ENCODE measurements at regions not wholly inside any gene's neighbourhood (a gene's known extent, or its start where the extent isn't known, plus 50 kb on each side); places are given as distances from the start of the nearest gene placed in this dataset.

DNA sequence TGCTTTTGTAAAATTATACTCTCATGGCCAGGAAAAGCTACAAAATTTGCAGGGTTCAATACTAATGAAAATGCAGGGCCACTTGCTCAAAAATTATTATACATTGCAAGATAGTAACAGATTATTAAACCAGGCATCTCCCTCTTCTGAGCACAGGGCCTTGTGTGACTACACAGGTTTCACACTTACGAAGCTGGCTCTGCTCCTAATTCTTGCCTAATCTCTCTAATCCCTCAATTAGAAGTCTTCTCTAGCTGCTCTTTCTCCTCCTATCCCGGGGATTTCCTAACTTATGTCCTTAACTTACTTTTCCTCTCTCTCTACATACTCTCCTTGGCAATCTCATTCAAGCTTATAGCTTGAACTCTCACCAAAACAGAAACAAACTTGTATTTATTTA lies 168.3 kb downstream of the AREG start:
- no peak for DNase-seq (ENCODE audit: low read depth in 2 of 3, low spot score in 1 of 3)

GRCh38 chr4:74615411-74615810 lies 170.5 kb downstream of the AREG start:
- DNase-seq (ENCODE audit: low read depth in 2 of 3, low spot score in 1 of 3) = no peak

- DNase-seq (ENCODE audit: low read depth in 2 of 3, low spot score in 1 of 3) = no peak
Observed at GRCh38 chr4:74618166-74618565, 173.2 kb downstream of the AREG start.

GRCh38 chr4:74618659-74619058 lies 173.7 kb downstream of the AREG start:
- no peak for DNase-seq (ENCODE audit: low read depth in 2 of 3, low spot score in 1 of 3)

GRCh38 chr4:74619931-74620702 lies 174.2 kb downstream of the BTC start:
- no peak for DNase-seq (ENCODE audit: low read depth in 2 of 3, low spot score in 1 of 3)

DNA sequence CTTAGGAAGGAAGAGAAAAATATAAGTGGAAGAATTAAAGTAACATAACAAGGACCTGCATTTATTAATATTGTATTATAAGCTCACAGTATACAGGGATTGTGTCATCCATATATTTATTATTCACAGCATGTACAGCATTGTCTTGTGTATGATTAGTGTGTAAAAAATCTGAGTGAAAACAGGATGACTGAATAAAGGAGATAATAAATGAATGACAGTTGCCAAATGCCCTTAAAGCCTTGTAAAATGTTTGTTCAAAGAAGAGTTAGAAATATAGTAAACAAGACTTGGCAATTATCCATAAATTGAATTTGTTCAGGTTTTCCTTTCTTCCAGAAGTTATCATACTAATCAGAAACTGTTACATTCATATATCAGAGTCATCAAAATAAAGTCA lies 172.7 kb downstream of the BTC start:
- no peak for DNase-seq (ENCODE audit: low read depth in 2 of 3, low spot score in 1 of 3)

GRCh38 chr4:74623041-74623440 lies 171.3 kb downstream of the BTC start:
- no peak for DNase-seq (ENCODE audit: low read depth in 2 of 3, low spot score in 1 of 3)

DNA sequence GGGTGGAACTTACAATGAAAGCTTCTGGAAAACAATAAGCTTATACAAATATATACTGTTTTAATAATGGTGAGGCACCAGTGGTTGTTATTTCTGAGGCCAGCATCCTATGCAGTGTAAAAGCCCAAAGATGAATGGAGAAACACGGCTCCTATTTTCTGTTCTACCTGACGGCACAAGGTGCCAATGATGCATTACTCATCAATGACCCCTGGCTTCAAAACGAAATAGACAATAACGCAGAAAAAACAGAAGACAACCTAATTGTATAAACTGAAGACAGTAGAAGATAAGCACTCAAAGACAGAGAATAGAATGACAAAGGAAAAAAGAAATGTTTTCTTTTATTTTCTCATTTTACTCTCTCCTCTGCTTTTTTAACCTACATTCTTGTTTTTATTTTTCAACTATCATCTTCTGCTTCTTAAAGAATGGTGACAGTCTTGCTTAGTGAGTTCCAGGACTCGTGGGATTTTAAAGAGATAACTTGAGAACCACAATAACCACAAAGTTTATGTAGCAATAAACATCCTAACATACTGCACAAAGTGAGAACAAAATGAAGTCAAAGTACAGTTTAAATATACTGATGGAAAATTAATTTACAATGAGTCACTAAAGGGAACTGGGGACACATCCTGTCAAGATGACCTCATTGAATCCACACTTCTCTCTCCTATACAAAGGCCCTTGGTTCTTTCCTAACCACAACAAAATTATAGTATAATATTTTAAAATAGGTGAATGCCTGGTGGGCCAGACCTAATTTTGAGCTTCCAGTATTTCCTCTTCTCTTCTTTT lies 169.8 kb downstream of the BTC start:
- DNase-seq (ENCODE audit: low read depth in 2 of 3, low spot score in 1 of 3) = no peak

- DNase-seq (ENCODE audit: low read depth in 2 of 3, low spot score in 1 of 3) = no peak
Observed at GRCh38 chr4:74625981-74626380, 168.3 kb downstream of the BTC start.

DNA sequence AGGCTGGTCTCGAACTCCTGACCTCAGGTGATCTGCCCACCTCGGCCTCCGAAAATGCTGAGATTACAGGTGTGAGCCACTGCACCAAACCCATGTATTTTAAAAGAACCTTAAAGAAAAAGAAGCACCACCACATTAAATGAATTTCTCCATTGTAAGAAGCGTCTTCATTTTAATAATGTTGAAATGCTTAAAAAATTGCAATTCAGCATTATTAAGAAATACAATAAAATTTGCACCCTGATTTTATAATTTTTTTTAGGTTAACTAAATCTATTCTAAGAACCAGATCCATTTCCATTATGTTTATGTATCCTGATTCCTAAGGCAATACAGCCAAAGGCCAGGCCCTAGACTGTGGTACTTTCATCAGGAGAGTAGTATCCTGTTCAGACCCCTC lies 167.2 kb downstream of the BTC start:
- DNase-seq (ENCODE audit: low read depth in 2 of 3, low spot score in 1 of 3) = no peak

- no peak for DNase-seq (ENCODE audit: low read depth in 2 of 3, low spot score in 1 of 3)
Observed at GRCh38 chr4:74627504-74627903, 166.8 kb downstream of the BTC start.

- DNase-seq (ENCODE audit: low read depth in 2 of 3, low spot score in 1 of 3) = no peak
Observed at GRCh38 chr4:74628852-74629620, 165.3 kb downstream of the BTC start.

GRCh38 chr4:74630551-74630950 lies 163.8 kb downstream of the BTC start:
- no peak for DNase-seq (ENCODE audit: low read depth in 2 of 3, low spot score in 1 of 3)

- no peak for DNase-seq (ENCODE audit: low read depth in 2 of 3, low spot score in 1 of 3)
Observed at GRCh38 chr4:74631338-74631737, 163.0 kb downstream of the BTC start.

DNA sequence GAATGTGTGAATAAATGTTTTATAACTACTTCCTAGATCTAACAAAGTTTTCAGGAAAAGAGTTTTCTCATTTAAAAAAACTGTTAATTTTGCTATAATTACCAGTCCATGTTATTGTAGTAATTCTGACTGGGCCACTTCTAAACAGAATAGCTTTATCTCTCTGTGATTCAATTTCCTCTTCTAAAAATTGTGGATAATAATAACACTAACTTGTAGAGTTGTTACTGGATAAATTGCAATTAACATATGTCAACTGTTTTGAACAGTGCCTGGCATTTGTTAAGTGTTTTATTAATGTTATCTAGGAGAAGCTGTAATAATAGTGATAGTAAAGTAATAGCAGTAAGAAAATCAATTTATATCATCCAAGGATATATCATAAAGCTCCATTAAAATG lies 162.3 kb downstream of the BTC start:
- DNase-seq (ENCODE audit: low read depth in 2 of 3, low spot score in 1 of 3) = no peak

DNA sequence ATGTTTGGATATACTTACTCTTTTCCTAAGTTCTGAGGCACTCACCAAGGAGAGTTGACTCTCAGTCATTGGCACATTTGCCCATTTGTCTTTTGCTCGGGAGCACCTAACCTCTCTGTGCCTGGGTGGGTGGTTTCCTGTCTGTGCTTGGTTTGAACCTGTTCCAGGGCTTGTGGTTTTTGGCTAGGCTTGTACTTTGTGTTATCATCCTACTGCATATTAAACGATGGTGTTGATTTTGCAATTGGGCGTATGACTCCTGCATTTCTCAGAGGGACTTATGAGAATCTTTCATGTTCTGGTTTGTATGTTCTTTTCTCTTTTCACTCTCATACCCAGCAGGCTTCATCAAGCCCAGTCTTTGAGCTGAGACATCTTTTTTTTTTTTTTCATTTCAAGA lies 161.7 kb downstream of the BTC start:
- DNase-seq (ENCODE audit: low read depth in 2 of 3, low spot score in 1 of 3) = peak; percentile 6 to 28 (median 11)

DNA sequence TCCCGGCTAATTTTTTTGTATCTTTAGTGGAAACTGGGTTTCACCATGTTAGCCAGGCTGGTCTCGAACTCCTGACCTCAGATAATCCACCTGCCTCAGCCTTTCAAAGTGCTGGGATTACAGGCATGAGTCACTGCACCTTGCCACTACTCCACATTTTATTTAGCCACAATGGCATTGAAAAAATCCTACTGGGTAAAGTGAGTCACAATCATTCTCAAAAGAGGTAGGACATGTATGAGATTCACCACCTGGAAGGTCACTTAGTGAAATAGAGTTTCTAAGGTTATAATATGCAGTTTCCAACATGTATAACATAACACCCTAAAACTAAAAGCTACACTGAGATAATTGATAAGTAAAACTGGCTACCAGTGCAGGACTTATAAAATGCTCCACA lies 159.2 kb downstream of the BTC start:
- no peak for DNase-seq (ENCODE audit: low read depth in 2 of 3, low spot score in 1 of 3)

GRCh38 chr4:74635490-74636123 lies 158.7 kb downstream of the BTC start:
- no peak for DNase-seq (ENCODE audit: low read depth in 2 of 3, low spot score in 1 of 3)

GRCh38 chr4:74638001-74638400 lies 156.3 kb downstream of the BTC start:
- no peak for DNase-seq (ENCODE audit: low read depth in 2 of 3, low spot score in 1 of 3)

GRCh38 chr4:74638689-74639088 lies 155.6 kb downstream of the BTC start:
- DNase-seq (ENCODE audit: low read depth in 2 of 3, low spot score in 1 of 3) = no peak

- DNase-seq (ENCODE audit: low read depth in 2 of 3, low spot score in 1 of 3) = no peak
Observed at GRCh38 chr4:74640111-74640903, 154.0 kb downstream of the BTC start.

All from stimulated activated CD4-positive, alpha-beta T cell treated with anti-CD3 and anti-CD28 coated beads, Interleukin-12 subunit alpha, Interleukin-12 subunit beta, amount 100 ng/mL, for 48 hours (primary cell).